HepG2 (cell line): ENCODE measurements at regions not wholly inside any gene's neighbourhood (a gene's known extent, or its start where the extent isn't known, plus 50 kb on each side); places are given as distances from the start of the nearest gene placed in this dataset.

Experiments used
- FOXP1 ChIP-seq, 2 experiments: fragments of 450-650 bp in 1 of 2; IDR thresholded peaks; 2 replicates each; pipeline ENCODE4 v1.6.1; 2017 to 2018; ENCODE audit warnings: antibody characterized with exemption in 1 of 2
- HNF4G ChIP-seq, 2 experiments: sonication (generic) in 1 of 2; formaldehyde crosslinking in 1 of 2; IDR thresholded peaks; 2 replicates each; pipeline versions ENCODE4 v1.4.0 to v1.6.1; 2011 to 2020; ENCODE audit warnings: borderline replicate concordance in 2 of 2, low read depth in 2 of 2, mild to moderate bottlenecking in 2 of 2, low read length in 1 of 2, missing genetic modification reagents in 1 of 2, moderate library complexity in 1 of 2
- HOXA5 ChIP-seq: sonication (generic); formaldehyde crosslinking; IDR thresholded peaks from 2 replicates; pipeline ENCODE4 v1.4.0; 2020; ENCODE audit warnings: missing genetic modification reagents
- IRF2 ChIP-seq: IDR thresholded peaks from 2 replicates; pipeline ENCODE4 v1.6.1; 2018; ENCODE audit warnings: missing genetic modification reagents, missing compliant biosample characterization
- ISL2 ChIP-seq: sonication (generic); formaldehyde crosslinking; IDR thresholded peaks from 2 replicates; pipeline ENCODE4 v1.5.0; 2020; ENCODE audit warnings: missing genetic modification reagents
- KDM3A ChIP-seq: IDR thresholded peaks from 2 replicates; pipeline ENCODE4 v1.6.1; 2018; ENCODE audit warnings: low read depth, missing compliant biosample characterization
- SKIL ChIP-seq: sonication (generic); formaldehyde crosslinking; IDR thresholded peaks from 2 replicates; pipeline ENCODE4 v1.8.0; 2022; ENCODE audit warnings: missing genetic modification reagents, mild to moderate bottlenecking, moderate library complexity, borderline replicate concordance
- THAP11 ChIP-seq: IDR thresholded peaks from 2 replicates; pipeline ENCODE4 v1.6.1; 2016; ENCODE audit warnings: missing biosample characterization, missing genetic modification reagents
- TRIM24 ChIP-seq: sonication (generic); formaldehyde crosslinking; IDR thresholded peaks from 2 replicates; pipeline ENCODE4 v1.8.0; 2022; ENCODE audit warnings: mild to moderate bottlenecking, missing genetic modification reagents
- ZBTB25 ChIP-seq: IDR thresholded peaks from 2 replicates; pipeline ENCODE4 v1.6.1; 2018; ENCODE audit warnings: missing genetic modification reagents
- TF ChIP-seq, protein P1 (sequence below): IDR thresholded peaks from 2 replicates; pipeline ENCODE4 v1.6.1; 2016; ENCODE audit warnings: mild to moderate bottlenecking
- TF ChIP-seq, protein P2 (sequence below): sonication (generic); formaldehyde crosslinking; IDR thresholded peaks from 2 replicates; pipeline ENCODE4 v1.4.0; 2020; ENCODE audit warnings: missing genetic modification reagents
- TF ChIP-seq, protein P3 (sequence below): sonication (generic); formaldehyde crosslinking; IDR thresholded peaks from 2 replicates; pipeline ENCODE4 v1.5.0; 2020; ENCODE audit warnings: missing genetic modification reagents
- TF ChIP-seq, protein P4 (sequence below): sonication (generic); formaldehyde crosslinking; IDR thresholded peaks from 2 replicates; pipeline ENCODE4 v1.8.1; 2022; ENCODE audit warnings: mild to moderate bottlenecking, missing genetic modification reagents

DNA sequence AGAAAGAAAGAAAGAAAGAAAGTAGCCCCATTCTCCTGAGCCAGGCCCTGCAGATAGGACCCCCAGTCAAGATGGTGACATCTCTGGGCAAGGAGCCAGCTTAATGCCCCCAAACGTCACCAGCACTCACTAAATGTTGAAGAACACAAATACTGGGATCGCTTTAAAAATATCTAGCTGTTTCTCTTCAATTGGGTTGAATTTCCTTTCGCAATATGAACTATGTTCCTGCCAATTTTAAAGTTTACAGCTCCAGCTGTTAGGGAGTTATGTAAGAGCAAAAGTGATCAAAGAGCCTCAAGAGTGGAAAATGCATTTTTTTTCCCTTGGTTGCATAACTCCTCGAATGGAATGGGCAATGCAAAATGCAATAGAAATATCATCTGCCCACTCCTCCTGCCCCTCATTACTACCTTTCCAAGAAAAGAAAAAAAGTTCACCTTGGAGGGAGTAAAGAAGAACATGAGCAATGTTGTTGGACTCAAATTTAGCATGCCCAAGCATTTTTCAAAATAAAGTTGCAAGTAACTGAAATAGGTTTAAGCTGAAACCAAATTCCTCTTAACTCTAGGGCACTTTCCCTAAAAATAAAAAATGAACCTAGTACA lies 244.2 kb upstream of the PIK3R1 start (continued):
- peak; percentile 79; the same call in 1 of the 2 replicates for TF ChIP-seq ISL2
- TF ChIP-seq, protein P1, sequence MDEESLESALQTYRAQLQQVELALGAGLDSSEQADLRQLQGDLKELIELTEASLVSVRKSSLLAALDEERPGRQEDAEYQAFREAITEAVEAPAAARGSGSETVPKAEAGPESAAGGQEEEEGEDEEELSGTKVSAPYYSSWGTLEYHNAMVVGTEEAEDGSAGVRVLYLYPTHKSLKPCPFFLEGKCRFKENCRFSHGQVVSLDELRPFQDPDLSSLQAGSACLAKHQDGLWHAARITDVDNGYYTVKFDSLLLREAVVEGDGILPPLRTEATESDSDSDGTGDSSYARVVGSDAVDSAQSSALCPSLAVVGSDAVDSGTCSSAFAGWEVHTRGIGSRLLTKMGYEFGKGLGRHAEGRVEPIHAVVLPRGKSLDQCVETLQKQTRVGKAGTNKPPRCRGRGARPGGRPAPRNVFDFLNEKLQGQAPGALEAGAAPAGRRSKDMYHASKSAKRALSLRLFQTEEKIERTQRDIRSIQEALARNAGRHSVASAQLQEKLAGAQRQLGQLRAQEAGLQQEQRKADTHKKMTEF (CRISPR knock-in tag) = 0 out of 2 replicates have a peak, but pooled peaks have one; percentile 39
- peak; percentile 29; the same call in 1 of the 2 replicates for TF ChIP-seq THAP11 (CRISPR knock-in tag)
- TF ChIP-seq, protein P2, sequence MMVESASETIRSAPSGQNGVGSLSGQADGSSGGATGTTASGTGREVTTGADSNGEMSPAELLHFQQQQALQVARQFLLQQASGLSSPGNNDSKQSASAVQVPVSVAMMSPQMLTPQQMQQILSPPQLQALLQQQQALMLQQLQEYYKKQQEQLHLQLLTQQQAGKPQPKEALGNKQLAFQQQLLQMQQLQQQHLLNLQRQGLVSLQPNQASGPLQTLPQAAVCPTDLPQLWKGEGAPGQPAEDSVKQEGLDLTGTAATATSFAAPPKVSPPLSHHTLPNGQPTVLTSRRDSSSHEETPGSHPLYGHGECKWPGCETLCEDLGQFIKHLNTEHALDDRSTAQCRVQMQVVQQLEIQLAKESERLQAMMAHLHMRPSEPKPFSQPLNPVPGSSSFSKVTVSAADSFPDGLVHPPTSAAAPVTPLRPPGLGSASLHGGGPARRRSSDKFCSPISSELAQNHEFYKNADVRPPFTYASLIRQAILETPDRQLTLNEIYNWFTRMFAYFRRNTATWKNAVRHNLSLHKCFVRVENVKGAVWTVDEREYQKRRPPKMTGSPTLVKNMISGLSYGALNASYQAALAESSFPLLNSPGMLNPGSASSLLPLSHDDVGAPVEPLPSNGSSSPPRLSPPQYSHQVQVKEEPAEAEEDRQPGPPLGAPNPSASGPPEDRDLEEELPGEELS (CRISPR knock-in tag) = peak; percentile 53; the same call in 1 of the 2 replicates
- 0 out of 2 replicates have a peak, but pooled peaks have one; percentile 49 for TF ChIP-seq IRF2 (CRISPR knock-in tag)
- 0 out of 2 replicates have a peak, but pooled peaks have one; percentile 23 for TF ChIP-seq ZBTB25 (CRISPR knock-in tag)
- TF ChIP-seq, protein P3, sequence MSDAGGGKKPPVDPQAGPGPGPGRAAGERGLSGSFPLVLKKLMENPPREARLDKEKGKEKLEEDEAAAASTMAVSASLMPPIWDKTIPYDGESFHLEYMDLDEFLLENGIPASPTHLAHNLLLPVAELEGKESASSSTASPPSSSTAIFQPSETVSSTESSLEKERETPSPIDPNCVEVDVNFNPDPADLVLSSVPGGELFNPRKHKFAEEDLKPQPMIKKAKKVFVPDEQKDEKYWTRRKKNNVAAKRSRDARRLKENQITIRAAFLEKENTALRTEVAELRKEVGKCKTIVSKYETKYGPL (CRISPR knock-in tag) = peak; percentile 99
- TF ChIP-seq KDM3A = peak; percentile 44; the same call in 1 of the 2 replicates
- peak; percentile 82; the same call in 1 of the 2 replicates for TF ChIP-seq HOXA5 (CRISPR knock-in tag)
- no peak for TF ChIP-seq SKIL (CRISPR knock-in tag)
- no peak for TF ChIP-seq FOXP1 (IDR thresholded peaks at IDR 0.05)
- peak; percentile 44; the same call in 1 of the 2 replicates for TF ChIP-seq FOXP1 (CRISPR knock-in tag; IDR thresholded peaks at IDR 0.05)
- TF ChIP-seq, protein P4, sequence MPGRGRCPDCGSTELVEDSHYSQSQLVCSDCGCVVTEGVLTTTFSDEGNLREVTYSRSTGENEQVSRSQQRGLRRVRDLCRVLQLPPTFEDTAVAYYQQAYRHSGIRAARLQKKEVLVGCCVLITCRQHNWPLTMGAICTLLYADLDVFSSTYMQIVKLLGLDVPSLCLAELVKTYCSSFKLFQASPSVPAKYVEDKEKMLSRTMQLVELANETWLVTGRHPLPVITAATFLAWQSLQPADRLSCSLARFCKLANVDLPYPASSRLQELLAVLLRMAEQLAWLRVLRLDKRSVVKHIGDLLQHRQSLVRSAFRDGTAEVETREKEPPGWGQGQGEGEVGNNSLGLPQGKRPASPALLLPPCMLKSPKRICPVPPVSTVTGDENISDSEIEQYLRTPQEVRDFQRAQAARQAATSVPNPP (CRISPR knock-in tag) = no peak
- peak; percentile 70; the same call in 1 of the 2 replicates for TF ChIP-seq HNF4G (IDR thresholded peaks at IDR 0.05; ENCODE audit: borderline replicate concordance, low read depth, low read length)
- TF ChIP-seq HNF4G (CRISPR knock-in tag; IDR thresholded peaks at IDR 0.05; ENCODE audit: borderline replicate concordance, low read depth) = 0 out of 2 replicates have a peak, but pooled peaks have one; percentile 37
- peak; percentile 43; the same call in 1 of the 2 replicates for TF ChIP-seq TRIM24
